ENCODE measurements at regions not wholly inside any gene's neighbourhood (a gene's known extent, or its start where the extent isn't known, plus 50 kb on each side); places are given as distances from the start of the nearest gene placed in this dataset.

- FAIRE-seq (no peak), DNase-seq (ENCODE audit: insufficient read length, low spot score) (no peak)
- TF ChIP-seq POLR2A (IDR thresholded peaks at IDR 0.05; ENCODE audit: low read depth, low read length) = no peak
Observed at GRCh38 chr7:13174991-13175390, 487.6 kb downstream of the ARL4A start.

- FAIRE-seq (peak; percentile 92), DNase-seq (ENCODE audit: insufficient read length, low spot score) (no peak)
- no peak for TF ChIP-seq POLR2A (IDR thresholded peaks at IDR 0.05; ENCODE audit: low read depth, low read length)
Observed at GRCh38 chr7:13179011-13179582, 491.7 kb downstream of the ARL4A start.

GRCh38 chr7:13179775-13180523 lies 492.5 kb downstream of the ARL4A start:
- TF ChIP-seq POLR2A (IDR thresholded peaks at IDR 0.05; ENCODE audit: low read depth, low read length) = no peak
- DNase-seq (ENCODE audit: insufficient read length, low spot score) (no peak), FAIRE-seq (peak; percentile 78)

- no peak for TF ChIP-seq POLR2A (IDR thresholded peaks at IDR 0.05; ENCODE audit: low read depth, low read length)
- FAIRE-seq = peak; percentile 87
- no peak for DNase-seq (ENCODE audit: insufficient read length, low spot score)
Observed at GRCh38 chr7:13181216-13181615, 493.8 kb downstream of the ARL4A start.

GRCh38 chr7:13185139-13185538 lies 497.7 kb downstream of the ARL4A start:
- no peak for FAIRE-seq
- DNase-seq (ENCODE audit: insufficient read length, low spot score) = no peak
- no peak for TF ChIP-seq POLR2A (IDR thresholded peaks at IDR 0.05; ENCODE audit: low read depth, low read length)

GRCh38 chr7:13188236-13188805 lies 500.9 kb downstream of the ARL4A start:
- peak; percentile 55 for FAIRE-seq
- TF ChIP-seq POLR2A (IDR thresholded peaks at IDR 0.05; ENCODE audit: low read depth, low read length) = no peak
- no peak for DNase-seq (ENCODE audit: insufficient read length, low spot score)

GRCh38 chr7:13188922-13189321 lies 501.5 kb downstream of the ARL4A start:
- DNase-seq (ENCODE audit: insufficient read length, low spot score) = no peak
- peak; percentile 89 for FAIRE-seq
- no peak for TF ChIP-seq POLR2A (IDR thresholded peaks at IDR 0.05; ENCODE audit: low read depth, low read length)

- TF ChIP-seq POLR2A (IDR thresholded peaks at IDR 0.05; ENCODE audit: low read depth, low read length) = no peak
- FAIRE-seq = peak; percentile 73
- no peak for DNase-seq (ENCODE audit: insufficient read length, low spot score)
Observed at GRCh38 chr7:13189668-13190067, 502.2 kb downstream of the ARL4A start.

- DNase-seq (ENCODE audit: insufficient read length, low spot score) (no peak), FAIRE-seq (peak; percentile 98)
- TF ChIP-seq POLR2A (IDR thresholded peaks at IDR 0.05; ENCODE audit: low read depth, low read length) = no peak
Observed at GRCh38 chr7:13197501-13197900, 510.1 kb downstream of the ARL4A start.

- DNase-seq (ENCODE audit: insufficient read length, low spot score) = no peak
- TF ChIP-seq POLR2A (IDR thresholded peaks at IDR 0.05; ENCODE audit: low read depth, low read length) = no peak
- no peak for FAIRE-seq
Observed at GRCh38 chr7:13198036-13198435, 510.6 kb downstream of the ARL4A start.

- no peak for FAIRE-seq
- TF ChIP-seq POLR2A (IDR thresholded peaks at IDR 0.05; ENCODE audit: low read depth, low read length) = no peak
- DNase-seq (ENCODE audit: insufficient read length, low spot score) = no peak
Observed at GRCh38 chr7:13198727-13199126, 511.3 kb downstream of the ARL4A start.

GRCh38 chr7:13201628-13202027 lies 514.2 kb downstream of the ARL4A start:
- DNase-seq (ENCODE audit: insufficient read length, low spot score) (no peak), FAIRE-seq (no peak)
- no peak for TF ChIP-seq POLR2A (IDR thresholded peaks at IDR 0.05; ENCODE audit: low read depth, low read length)

- FAIRE-seq (peak; percentile 68), DNase-seq (ENCODE audit: insufficient read length, low spot score) (no peak)
- no peak for TF ChIP-seq POLR2A (IDR thresholded peaks at IDR 0.05; ENCODE audit: low read depth, low read length)
Observed at GRCh38 chr7:13217768-13218167, 530.3 kb downstream of the ARL4A start.

GRCh38 chr7:13225068-13225467 lies 537.6 kb downstream of the ARL4A start:
- no peak for TF ChIP-seq POLR2A (IDR thresholded peaks at IDR 0.05; ENCODE audit: low read depth, low read length)
- FAIRE-seq (no peak), DNase-seq (ENCODE audit: insufficient read length, low spot score) (no peak)

- FAIRE-seq = peak; percentile 27
- DNase-seq (ENCODE audit: insufficient read length, low spot score) = no peak
- TF ChIP-seq POLR2A (IDR thresholded peaks at IDR 0.05; ENCODE audit: low read depth, low read length) = no peak
Observed at GRCh38 chr7:13226385-13226784, 539.0 kb downstream of the ARL4A start.

All from H54 (cell line).